ENCODE measurements at regions not wholly inside any gene's neighbourhood (a gene's known extent, or its start where the extent isn't known, plus 50 kb on each side); places are given as distances from the start of the nearest gene placed in this dataset.
A peak's percentile ranks its signal among the peaks of the same experiment; 100 is the strongest.
"Not testable (repeated sequence)": the region's sequence is repeated elsewhere in the genome, so short reads cannot be mapped to it uniquely, and the experiment has no call there.

- Histone ChIP-seq H3K4me3 (no peak overlapping the region), H3K9me3 (peaks cover 3% of the 10 kb centered on the region; the same call in 1 of the 2 replicates), H3K36me3 (replicated peaks) (no peaks in the 10 kb centered on the region), H3K4me1 (no peaks in the 10 kb centered on the region), H3K27me3 (ENCODE audit: low read depth) (no peaks in the 10 kb centered on the region)
- no peak for DNase-seq (ENCODE audit: low spot score in 2 of 2)
- in situ Hi-C loops (cut with MboI; ENCODE audit: low sequenced_read_pairs), result no loop called here
Observed at GRCh38 chrX:113289503-113289902, 448.9 kb upstream of the AMOT start.

- H3K36me3 ChIP-seq (replicated peaks), result no peaks in the 10 kb centered on the region
- no peak for DNase-seq (ENCODE audit: low spot score in 2 of 2)
- H3K9me3 ChIP-seq, result peaks cover 3% of the 10 kb centered on the region; the same call in 1 of the 2 replicates
- no peaks in the 10 kb centered on the region for H3K27me3 ChIP-seq (ENCODE audit: low read depth)
- no peak overlapping the region for H3K4me3 ChIP-seq
- H3K4me1 ChIP-seq, result no peaks in the 10 kb centered on the region
- in situ Hi-C loops (cut with MboI; ENCODE audit: low sequenced_read_pairs), result no loop called here
Observed at GRCh38 chrX:113287761-113288160, 447.1 kb upstream of the AMOT start.

GRCh38 chrX:113275804-113276203 lies 435.2 kb upstream of the AMOT start:
- H3K36me3 ChIP-seq (replicated peaks), result no peaks in the 10 kb centered on the region
- no peaks in the 10 kb centered on the region for H3K4me1 ChIP-seq
- no peak overlapping the region for H3K4me3 ChIP-seq
- no peaks in the 10 kb centered on the region for H3K9me3 ChIP-seq
- no peaks in the 10 kb centered on the region for H3K27me3 ChIP-seq (ENCODE audit: low read depth)
- in situ Hi-C loops (cut with MboI; ENCODE audit: low sequenced_read_pairs), result no loop called here
- DNase-seq (ENCODE audit: low spot score in 2 of 2), result no peak

- no peak for DNase-seq (ENCODE audit: low spot score in 2 of 2)
- Histone ChIP-seq H3K4me1 (no peaks in the 10 kb centered on the region), H3K36me3 (replicated peaks) (no peaks in the 10 kb centered on the region), H3K9me3 (no peaks in the 10 kb centered on the region), H3K27me3 (ENCODE audit: low read depth) (no peaks in the 10 kb centered on the region), H3K4me3 (no peak overlapping the region)
- in situ Hi-C loops (cut with MboI; ENCODE audit: low sequenced_read_pairs), result no loop called here
Observed at GRCh38 chrX:113274791-113275190, 434.2 kb upstream of the AMOT start.

- Histone ChIP-seq H3K9me3 (no peaks in the 10 kb centered on the region), H3K4me3 (no peak overlapping the region), H3K27me3 (ENCODE audit: low read depth) (no peaks in the 10 kb centered on the region), H3K36me3 (replicated peaks) (no peaks in the 10 kb centered on the region), H3K4me1 (no peaks in the 10 kb centered on the region)
- no peak for DNase-seq (ENCODE audit: low spot score in 2 of 2)
- in situ Hi-C loops (cut with MboI; ENCODE audit: low sequenced_read_pairs), result no loop called here
Observed at GRCh38 chrX:113274345-113274744, 433.7 kb upstream of the AMOT start.

GRCh38 chrX:113269203-113269602 lies 428.6 kb upstream of the AMOT start:
- no peaks in the 10 kb centered on the region for H3K36me3 ChIP-seq (replicated peaks)
- no peak for DNase-seq (ENCODE audit: low spot score in 2 of 2)
- H3K4me3 ChIP-seq, result no peak overlapping the region
- H3K4me1 ChIP-seq, result no peaks in the 10 kb centered on the region
- no peaks in the 10 kb centered on the region for H3K9me3 ChIP-seq
- in situ Hi-C loops (cut with MboI; ENCODE audit: low sequenced_read_pairs), result no loop called here
- H3K27me3 ChIP-seq (ENCODE audit: low read depth), result no peaks in the 10 kb centered on the region

GRCh38 chrX:113260474-113260873 lies 419.8 kb upstream of the AMOT start:
- no peak overlapping the region for H3K4me3 ChIP-seq

GRCh38 chrX:113222305-113222704 lies 381.7 kb upstream of the AMOT start:
- Histone ChIP-seq H3K9me3 (no peaks in the 10 kb centered on the region), H3K27me3 (ENCODE audit: low read depth) (no peaks in the 10 kb centered on the region), H3K4me3 (no peak overlapping the region), H3K36me3 (replicated peaks) (no peaks in the 10 kb centered on the region), H3K4me1 (no peaks in the 10 kb centered on the region)
- no peak for DNase-seq (ENCODE audit: low spot score in 2 of 2)
- in situ Hi-C loops (cut with MboI; ENCODE audit: low sequenced_read_pairs), result no loop called here

More at GRCh38 chrX:113260474-113260873, 419.8 kb upstream of the AMOT start:
- no peaks in the 10 kb centered on the region for H3K36me3 ChIP-seq (replicated peaks)
- no peaks in the 10 kb centered on the region for H3K9me3 ChIP-seq
- peak; percentile 12 for DNase-seq (ENCODE audit: low spot score in 2 of 2)
- H3K27me3 ChIP-seq (ENCODE audit: low read depth), result no peaks in the 10 kb centered on the region
- in situ Hi-C loops (cut with MboI; ENCODE audit: low sequenced_read_pairs), result no loop called here
- H3K4me1 ChIP-seq, result peaks cover 10% of the 10 kb centered on the region; the same call in 1 of the 2 replicates

GRCh38 chrX:113212052-113212451 lies 371.4 kb upstream of the AMOT start:
- no peaks in the 10 kb centered on the region; the same call in 1 of the 2 replicates for H3K4me1 ChIP-seq
- no peak overlapping the region for H3K4me3 ChIP-seq
- no peaks in the 10 kb centered on the region for H3K36me3 ChIP-seq (replicated peaks)
- no peaks in the 10 kb centered on the region for H3K27me3 ChIP-seq (ENCODE audit: low read depth)
- no peaks in the 10 kb centered on the region for H3K9me3 ChIP-seq
- in situ Hi-C loops (cut with MboI; ENCODE audit: low sequenced_read_pairs), result no loop called here
- no peak for DNase-seq (ENCODE audit: low spot score in 2 of 2)

- Histone ChIP-seq H3K4me3 (no peak overlapping the region), H3K27me3 (ENCODE audit: low read depth) (no peaks in the 10 kb centered on the region), H3K36me3 (replicated peaks) (no peaks in the 10 kb centered on the region), H3K9me3 (peaks cover 4% of the 10 kb centered on the region; the same call in 1 of the 2 replicates), H3K4me1 (no peaks in the 10 kb centered on the region)
- in situ Hi-C loops (cut with MboI; ENCODE audit: low sequenced_read_pairs), result no loop called here
- DNase-seq (ENCODE audit: low spot score in 2 of 2), result no peak
Observed at GRCh38 chrX:113202601-113203000, 362.0 kb upstream of the AMOT start.

- Histone ChIP-seq H3K4me3 (no peak overlapping the region), H3K9me3 (no peaks in the 10 kb centered on the region), H3K27me3 (ENCODE audit: low read depth) (no peaks in the 10 kb centered on the region), H3K36me3 (replicated peaks) (no peaks in the 10 kb centered on the region), H3K4me1 (no peaks in the 10 kb centered on the region)
- DNase-seq (ENCODE audit: low spot score in 2 of 2), result no peak
- in situ Hi-C loops (cut with MboI; ENCODE audit: low sequenced_read_pairs), result no loop called here
Observed at GRCh38 chrX:113195949-113196348, 355.3 kb upstream of the AMOT start.

GRCh38 chrX:113192418-113192817 lies 351.8 kb upstream of the AMOT start:
- Histone ChIP-seq H3K4me3 (no peak overlapping the region), H3K4me1 (no peaks in the 10 kb centered on the region), H3K27me3 (ENCODE audit: low read depth) (no peaks in the 10 kb centered on the region), H3K36me3 (replicated peaks) (no peaks in the 10 kb centered on the region), H3K9me3 (no peaks in the 10 kb centered on the region)
- DNase-seq (ENCODE audit: low spot score in 2 of 2), result no peak
- in situ Hi-C loops (cut with MboI; ENCODE audit: low sequenced_read_pairs), result no loop called here

GRCh38 chrX:113157496-113157895 lies 316.9 kb upstream of the AMOT start:
- Histone ChIP-seq H3K36me3 (replicated peaks) (no peaks in the 10 kb centered on the region), H3K4me1 (no peaks in the 10 kb centered on the region), H3K27me3 (ENCODE audit: low read depth) (no peaks in the 10 kb centered on the region), H3K9me3 (peaks cover 4% of the 10 kb centered on the region; the same call in 1 of the 2 replicates), H3K4me3 (no peak overlapping the region)
- peak in 1 of 2 experiments; percentile 31 for DNase-seq (ENCODE audit: low spot score in 2 of 2)
- in situ Hi-C loops (cut with MboI; ENCODE audit: low sequenced_read_pairs), result no loop called here

GRCh38 chrX:113154315-113154714 lies 313.7 kb upstream of the AMOT start:
- H3K36me3 ChIP-seq (replicated peaks); DNase-seq (ENCODE audit: low spot score in 2 of 2); H3K27me3 ChIP-seq (ENCODE audit: low read depth); H3K4me1 ChIP-seq; in situ Hi-C loops (cut with MboI; ENCODE audit: low sequenced_read_pairs); H3K9me3 ChIP-seq; H3K4me3 ChIP-seq: not testable (repeated sequence)

GRCh38 chrX:113136836-113137235 lies 296.2 kb upstream of the AMOT start:
- peak; percentile 46 to 98 for DNase-seq (ENCODE audit: low spot score in 2 of 2)
- H3K4me1 ChIP-seq, result peaks cover 17% of the 10 kb centered on the region
- H3K36me3 ChIP-seq (replicated peaks), result peaks cover 5% of the 10 kb centered on the region
- H3K27me3 ChIP-seq (ENCODE audit: low read depth), result no peaks in the 10 kb centered on the region
- peaks cover 13% of the 10 kb centered on the region for H3K9me3 ChIP-seq
- in situ Hi-C loops (cut with MboI; ENCODE audit: low sequenced_read_pairs), result no loop called here
- no peak overlapping the region for H3K4me3 ChIP-seq

All from HAP-1 (cell line).